ENCODE measurements at regions not wholly inside any gene's neighbourhood (a gene's known extent, or its start where the extent isn't known, plus 50 kb on each side); places are given as distances from the start of the nearest gene placed in this dataset.
"Not testable (repeated sequence)": the region's sequence is repeated elsewhere in the genome, so short reads cannot be mapped to it uniquely, and the experiment has no call there.

- TF ChIP-seq POLR2A (IDR thresholded peaks at IDR 0.05; ENCODE audit: low read length) (no peak), GATA1 (IDR thresholded peaks at IDR 0.05; ENCODE audit: low read depth, low read length) (no peak)
- no peak for DNase-seq
These were observed 162.6 kb downstream of the PRKX start for GRCh38 chrX:3550871-3551270.

- TF ChIP-seq POLR2A (IDR thresholded peaks at IDR 0.05; ENCODE audit: low read length) (no peak), GATA1 (IDR thresholded peaks at IDR 0.05; ENCODE audit: low read depth, low read length) (no peak)
- DNase-seq, result peak; percentile 1
These were observed 163.2 kb downstream of the PRKX start for GRCh38 chrX:3550160-3550751.

- DNase-seq, result no peak
- TF ChIP-seq GATA1 (IDR thresholded peaks at IDR 0.05; ENCODE audit: low read depth, low read length) (no peak), POLR2A (IDR thresholded peaks at IDR 0.05; ENCODE audit: low read length) (no peak)
These were observed 164.0 kb downstream of the PRKX start for GRCh38 chrX:3549411-3549911.

- TF ChIP-seq GATA1 (IDR thresholded peaks at IDR 0.05; ENCODE audit: low read depth, low read length) (no peak), POLR2A (IDR thresholded peaks at IDR 0.05; ENCODE audit: low read length) (no peak)
- DNase-seq, result no peak
These were observed 164.6 kb downstream of the PRKX start for GRCh38 chrX:3548765-3549391.

- TF ChIP-seq POLR2A (IDR thresholded peaks at IDR 0.05; ENCODE audit: low read length) (no peak), GATA1 (IDR thresholded peaks at IDR 0.05; ENCODE audit: low read depth, low read length) (no peak)
- DNase-seq, result no peak
These were observed 167.5 kb downstream of the PRKX start for GRCh38 chrX:3545901-3546300.

GRCh38 chrX:3541336-3541735 lies 172.1 kb downstream of the PRKX start:
- no peak for TF ChIP-seq POLR2A (IDR thresholded peaks at IDR 0.05; ENCODE audit: low read length)
- TF ChIP-seq GATA1 (IDR thresholded peaks at IDR 0.05; ENCODE audit: low read depth, low read length), result no peak
- DNase-seq, result no peak

GRCh38 chrX:3540105-3540504 lies 173.3 kb downstream of the PRKX start:
- no peak for DNase-seq
- TF ChIP-seq POLR2A (IDR thresholded peaks at IDR 0.05; ENCODE audit: low read length) (no peak), GATA1 (IDR thresholded peaks at IDR 0.05; ENCODE audit: low read depth, low read length) (no peak)

GRCh38 chrX:3532581-3533085 lies 180.8 kb downstream of the PRKX start:
- DNase-seq, result no peak
- TF ChIP-seq POLR2A (IDR thresholded peaks at IDR 0.05; ENCODE audit: low read length) (no peak), GATA1 (IDR thresholded peaks at IDR 0.05; ENCODE audit: low read depth, low read length) (no peak)

- not testable (repeated sequence) for DNase-seq
These were observed 182.0 kb downstream of the PRKX start for GRCh38 chrX:3531435-3531834.

- DNase-seq, result no peak
- TF ChIP-seq POLR2A (IDR thresholded peaks at IDR 0.05; ENCODE audit: low read length), result no peak
- no peak for TF ChIP-seq GATA1 (IDR thresholded peaks at IDR 0.05; ENCODE audit: low read depth, low read length)
These were observed 183.1 kb upstream of the MXRA5 start for GRCh38 chrX:3529466-3530010.

GRCh38 chrX:3527811-3528210 lies 181.4 kb upstream of the MXRA5 start:
- DNase-seq, result no peak
- TF ChIP-seq POLR2A (IDR thresholded peaks at IDR 0.05; ENCODE audit: low read length), result no peak
- TF ChIP-seq GATA1 (IDR thresholded peaks at IDR 0.05; ENCODE audit: low read depth, low read length), result no peak

- DNase-seq, result no peak
- TF ChIP-seq POLR2A (IDR thresholded peaks at IDR 0.05; ENCODE audit: low read length), result no peak
- TF ChIP-seq GATA1 (IDR thresholded peaks at IDR 0.05; ENCODE audit: low read depth, low read length), result no peak
These were observed 180.7 kb upstream of the MXRA5 start for GRCh38 chrX:3527166-3527565.

GRCh38 chrX:3526731-3527130 lies 180.3 kb upstream of the MXRA5 start:
- TF ChIP-seq GATA1 (IDR thresholded peaks at IDR 0.05; ENCODE audit: low read depth, low read length) (no peak), POLR2A (IDR thresholded peaks at IDR 0.05; ENCODE audit: low read length) (no peak)
- no peak for DNase-seq

GRCh38 chrX:3526071-3526470 lies 179.6 kb upstream of the MXRA5 start:
- no peak for DNase-seq
- no peak for TF ChIP-seq POLR2A (IDR thresholded peaks at IDR 0.05; ENCODE audit: low read length)
- TF ChIP-seq GATA1 (IDR thresholded peaks at IDR 0.05; ENCODE audit: low read depth, low read length), result no peak
